ENCODE measurements at regions not wholly inside any gene's neighbourhood (a gene's known extent, or its start where the extent isn't known, plus 50 kb on each side); places are given as distances from the start of the nearest gene placed in this dataset.

DNA sequence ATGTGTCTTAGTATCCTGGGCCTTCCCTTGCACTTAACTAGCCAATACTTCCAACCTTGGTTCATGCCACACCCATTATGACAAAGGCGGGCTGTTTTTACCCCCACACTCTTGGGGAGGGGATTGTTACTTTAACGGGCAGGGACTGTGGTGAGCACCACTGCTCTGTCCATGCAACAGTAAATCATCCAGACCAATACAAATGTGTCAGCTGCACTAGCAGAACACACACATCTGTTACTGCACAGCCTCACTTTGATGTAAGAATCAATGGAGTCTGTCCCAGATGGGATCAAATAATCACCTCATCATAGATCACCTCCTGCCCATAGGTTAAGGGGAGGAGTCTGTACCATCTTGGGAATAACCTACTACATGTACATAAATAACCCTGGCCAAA is 58.1 kb downstream of the NPAP1 start:
- Mint-ChIP-seq H3K9me3 (peaks cover 5% of the 10 kb centered on the region), H3K36me3 (ENCODE audit: low read depth) (no peaks in the 10 kb centered on the region), H3K4me3 (no peak overlapping the region), H3K27ac (ENCODE audit: unreplicated experiment) (no peak overlapping the region), H3K4me1 (no peaks in the 10 kb centered on the region), H3K27me3 (ENCODE audit: low read depth) (no peaks in the 10 kb centered on the region)
- TF ChIP-seq, protein P1, sequence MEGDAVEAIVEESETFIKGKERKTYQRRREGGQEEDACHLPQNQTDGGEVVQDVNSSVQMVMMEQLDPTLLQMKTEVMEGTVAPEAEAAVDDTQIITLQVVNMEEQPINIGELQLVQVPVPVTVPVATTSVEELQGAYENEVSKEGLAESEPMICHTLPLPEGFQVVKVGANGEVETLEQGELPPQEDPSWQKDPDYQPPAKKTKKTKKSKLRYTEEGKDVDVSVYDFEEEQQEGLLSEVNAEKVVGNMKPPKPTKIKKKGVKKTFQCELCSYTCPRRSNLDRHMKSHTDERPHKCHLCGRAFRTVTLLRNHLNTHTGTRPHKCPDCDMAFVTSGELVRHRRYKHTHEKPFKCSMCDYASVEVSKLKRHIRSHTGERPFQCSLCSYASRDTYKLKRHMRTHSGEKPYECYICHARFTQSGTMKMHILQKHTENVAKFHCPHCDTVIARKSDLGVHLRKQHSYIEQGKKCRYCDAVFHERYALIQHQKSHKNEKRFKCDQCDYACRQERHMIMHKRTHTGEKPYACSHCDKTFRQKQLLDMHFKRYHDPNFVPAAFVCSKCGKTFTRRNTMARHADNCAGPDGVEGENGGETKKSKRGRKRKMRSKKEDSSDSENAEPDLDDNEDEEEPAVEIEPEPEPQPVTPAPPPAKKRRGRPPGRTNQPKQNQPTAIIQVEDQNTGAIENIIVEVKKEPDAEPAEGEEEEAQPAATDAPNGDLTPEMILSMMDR (conservative IDR thresholded peaks at IDR 0.05): no peak
- no peak for DNase-seq (ENCODE audit: low read depth, low spot score)

DNA sequence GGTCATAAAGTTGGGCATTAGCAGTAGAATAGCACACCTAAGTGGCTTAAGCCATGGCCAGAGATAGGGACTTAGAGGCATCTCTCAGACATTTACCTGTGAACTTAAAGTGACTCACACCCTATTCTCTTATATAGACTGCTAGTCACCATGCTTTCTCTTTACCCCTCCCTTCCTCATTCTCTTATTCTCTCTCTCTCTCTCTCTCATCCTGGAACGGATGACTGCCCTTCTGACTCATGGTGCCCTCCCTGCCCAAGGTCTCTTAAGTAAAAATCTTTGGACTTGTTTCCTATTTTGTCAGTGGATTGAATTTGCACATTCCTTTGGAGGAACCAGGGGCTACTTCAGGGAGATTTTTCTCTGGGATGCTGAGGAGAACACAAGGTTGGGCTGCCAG is 58.8 kb downstream of the NPAP1 start:
- Mint-ChIP-seq H3K4me3 (no peak overlapping the region), H3K27me3 (ENCODE audit: low read depth) (no peaks in the 10 kb centered on the region), H3K36me3 (ENCODE audit: low read depth) (no peaks in the 10 kb centered on the region), H3K27ac (ENCODE audit: unreplicated experiment) (no peak overlapping the region), H3K4me1 (no peaks in the 10 kb centered on the region), H3K9me3 (peaks cover 5% of the 10 kb centered on the region)
- DNase-seq (ENCODE audit: low read depth, low spot score): no peak
- TF ChIP-seq, protein P1 (conservative IDR thresholded peaks at IDR 0.05): no peak

DNA sequence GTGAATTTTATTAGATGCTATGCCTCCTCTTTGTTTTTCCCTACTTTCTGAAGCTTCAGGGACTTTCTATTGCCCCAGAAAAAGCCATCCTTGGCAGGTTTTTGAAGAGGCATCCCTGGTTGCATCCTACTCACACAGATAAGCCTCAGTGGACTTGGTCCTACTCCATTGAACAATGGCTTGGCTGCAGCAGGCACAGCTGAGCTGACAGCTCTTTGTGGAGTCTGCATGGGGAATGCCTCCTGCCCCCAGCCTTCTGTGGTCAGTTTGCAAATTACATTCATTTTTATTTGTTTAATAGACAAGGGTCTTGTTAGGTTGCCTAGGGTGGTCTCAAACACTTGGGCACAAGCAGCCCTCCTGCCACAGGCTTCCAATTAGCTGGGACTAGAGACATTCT is 69.7 kb downstream of the NPAP1 start:
- Mint-ChIP-seq H3K36me3 (ENCODE audit: low read depth) (peaks cover 5% of the 10 kb centered on the region), H3K4me1 (no peaks in the 10 kb centered on the region), H3K4me3 (no peak overlapping the region), H3K9me3 (peaks cover 4% of the 10 kb centered on the region), H3K27ac (ENCODE audit: unreplicated experiment) (no peak overlapping the region), H3K27me3 (ENCODE audit: low read depth) (no peaks in the 10 kb centered on the region)
- TF ChIP-seq, protein P1 (conservative IDR thresholded peaks at IDR 0.05): no peak
- no peak for DNase-seq (ENCODE audit: low read depth, low spot score)

DNA sequence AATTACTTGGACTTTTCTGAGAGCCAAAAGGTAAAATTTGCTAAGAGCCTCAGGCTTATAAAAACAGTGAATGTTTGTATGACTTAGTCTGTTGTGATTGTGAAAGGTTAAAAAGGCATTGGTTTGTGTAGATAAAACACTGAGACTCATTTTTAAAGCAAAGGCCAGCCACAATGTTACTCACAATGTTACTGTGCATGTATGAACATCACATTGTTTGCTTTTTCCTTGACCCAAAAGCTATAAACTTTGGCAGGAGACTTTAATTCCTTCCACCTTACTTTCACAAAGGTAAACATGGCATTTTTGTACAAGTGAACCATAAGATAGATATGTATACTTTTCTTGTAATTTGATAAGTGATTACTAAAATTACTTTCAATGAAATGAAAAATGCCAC is 70.5 kb downstream of the NPAP1 start:
- Mint-ChIP-seq H3K4me3 (no peak overlapping the region), H3K9me3 (peaks cover 4% of the 10 kb centered on the region), H3K27me3 (ENCODE audit: low read depth) (no peaks in the 10 kb centered on the region), H3K4me1 (no peaks in the 10 kb centered on the region), H3K27ac (ENCODE audit: unreplicated experiment) (no peak overlapping the region), H3K36me3 (ENCODE audit: low read depth) (peaks cover 5% of the 10 kb centered on the region)
- no peak for DNase-seq (ENCODE audit: low read depth, low spot score)
- TF ChIP-seq, protein P1 (conservative IDR thresholded peaks at IDR 0.05): no peak

DNA sequence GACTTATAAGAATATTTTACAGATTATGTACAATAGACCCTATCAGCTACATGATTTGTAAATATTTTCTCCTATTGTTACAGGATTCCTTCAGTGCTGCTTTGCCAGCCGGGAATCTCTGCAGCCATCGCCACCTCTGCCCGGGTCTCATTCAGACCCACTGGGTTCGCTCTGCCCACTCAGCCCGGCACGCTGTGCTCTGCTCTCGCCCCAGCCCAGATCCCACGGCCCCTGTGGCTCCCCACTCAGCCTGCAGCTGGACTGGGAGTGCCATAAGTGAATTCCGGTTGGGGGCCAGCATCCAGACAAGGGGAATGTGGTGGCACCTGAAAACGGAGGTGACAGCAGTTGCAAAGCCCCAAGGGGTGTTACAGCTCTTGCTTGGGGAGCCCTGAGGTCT is 71.8 kb downstream of the NPAP1 start:
- H3K4me1 Mint-ChIP-seq: no peaks in the 10 kb centered on the region

More for the DNA sequence above, 71.8 kb downstream of the NPAP1 start:
- Mint-ChIP-seq H3K36me3 (ENCODE audit: low read depth) (peaks cover 5% of the 10 kb centered on the region), H3K9me3 (peaks cover 4% of the 10 kb centered on the region), H3K27ac (ENCODE audit: unreplicated experiment) (no peak overlapping the region), H3K27me3 (ENCODE audit: low read depth) (no peaks in the 10 kb centered on the region), H3K4me3 (no peak overlapping the region)
- TF ChIP-seq, protein P1 (conservative IDR thresholded peaks at IDR 0.05): no peak
- DNase-seq (ENCODE audit: low read depth, low spot score): no peak

All from neural crest cell (in vitro differentiated cells).